ENCODE measurements at regions not wholly inside any gene's neighbourhood (a gene's known extent, or its start where the extent isn't known, plus 50 kb on each side); places are given as distances from the start of the nearest gene placed in this dataset.

GRCh38 chr16:59612094-59612493 lies 878.0 kb upstream of the GOT2 start (continued):
- TF ChIP-seq RNF219 (CRISPR knock-in tag; IDR thresholded peaks at IDR 0.05) (no peak), ZNF160 (CRISPR knock-in tag; IDR thresholded peaks at IDR 0.05) (no peak), ZNF782 (CRISPR knock-in tag; IDR thresholded peaks at IDR 0.05; ENCODE audit: borderline replicate concordance) (no peak), KDM5A (IDR thresholded peaks at IDR 0.05; ENCODE audit: borderline replicate concordance, low read length) (no peak), SIN3B (IDR thresholded peaks at IDR 0.05; ENCODE audit: low read length) (no peak), ZNF263 (CRISPR knock-in tag; IDR thresholded peaks at IDR 0.05) (no peak), YEATS4 (CRISPR knock-in tag; IDR thresholded peaks at IDR 0.05; ENCODE audit: borderline replicate concordance) (no peak)

GRCh38 chr16:59611556-59611955 lies 877.4 kb upstream of the GOT2 start:
- no peak overlapping the region for H3K4me2 ChIP-seq (ENCODE audit: low read depth, low read length)

More at GRCh38 chr16:59611556-59611955, 877.4 kb upstream of the GOT2 start:
- no peak for ATAC-seq
- Histone ChIP-seq H3K79me2 (ENCODE audit: insufficient read depth, low read length) (no peaks in the 10 kb centered on the region), H3K9me3 (ENCODE audit: low read length) (peaks cover 44% of the 10 kb centered on the region), H3K4me3 (replicated peaks in 1 of 3; ENCODE audit: insufficient read depth in 1 of 3, low read depth in 2 of 3, low read length in 3 of 3) (no peak overlapping the region), H3K4me1 (ENCODE audit: insufficient read depth, low read length) (no peaks in the 10 kb centered on the region), H3K36me3 (replicated peaks in 1 of 2; ENCODE audit: control insufficient read depth in 1 of 2, insufficient read depth in 2 of 2, low read length in 2 of 2) (no peaks in the 10 kb centered on the region), H3K9ac (ENCODE audit: insufficient read depth, low read depth, low read length) (no peak overlapping the region), H3K27ac (ENCODE audit: extremely low read length, insufficient read depth, low read length) (no peak overlapping the region), H2AFZ (ENCODE audit: low read length) (no peak overlapping the region), H3K27me3 (ENCODE audit: control insufficient read depth in 1 of 2, insufficient read depth in 2 of 2, low read length in 2 of 2) (no peaks in the 10 kb centered on the region), H4K20me1 (ENCODE audit: insufficient read depth, low read length) (no peaks in the 10 kb centered on the region)
- no peak for TF ChIP-seq ZNF282 (IDR thresholded peaks at IDR 0.05; ENCODE audit: partially characterized antibody)
- no peak for TF ChIP-seq RAD51 (IDR thresholded peaks at IDR 0.05; ENCODE audit: borderline replicate concordance)
- TF ChIP-seq KLF15 (CRISPR knock-in tag; IDR thresholded peaks at IDR 0.05; ENCODE audit: borderline replicate concordance), result no peak
- no peak for TF ChIP-seq KDM4B (CRISPR knock-in tag; IDR thresholded peaks at IDR 0.05)
- TF ChIP-seq ELK4 (CRISPR knock-in tag; IDR thresholded peaks at IDR 0.05; ENCODE audit: borderline replicate concordance), result no peak
- TF ChIP-seq ZNF776 (CRISPR knock-in tag; IDR thresholded peaks at IDR 0.05), result no peak
- TF ChIP-seq KMT2A (CRISPR knock-in tag; IDR thresholded peaks at IDR 0.05), result no peak
- no peak for TF ChIP-seq AGO2 (optimal IDR thresholded peaks at IDR 0.05; ENCODE audit: low read depth, low read length)
- no peak for TF ChIP-seq DR1 (CRISPR knock-in tag; IDR thresholded peaks at IDR 0.05)
- TF ChIP-seq RBM39 (IDR thresholded peaks at IDR 0.05; ENCODE audit: low read depth, low read length, poor library complexity, severe bottlenecking), result no peak
- no peak for TF ChIP-seq IRF9 (CRISPR knock-in tag; IDR thresholded peaks at IDR 0.05; ENCODE audit: borderline replicate concordance)
- no peak for TF ChIP-seq ZFP36L2 (CRISPR knock-in tag; IDR thresholded peaks at IDR 0.05)
- no peak for TF ChIP-seq MAFG (CRISPR knock-in tag; IDR thresholded peaks at IDR 0.05)
- ChIA-PET CTCF (ENCODE audit: low intra/inter-chr PET ratio, low total read pairs) (no interaction called here), POLR2A (no interaction called here)
- FAIRE-seq, result no peak
- intact Hi-C loops (cut with micrococcal nuclease; ENCODE audit: unreplicated experiment) (no loop called here), in situ Hi-C loops (cut with HindIII; ENCODE audit: extremely low pct_ligation_motif_present, low pct_unique_long_range_greater_than_20kb) (no loop called here)
- BruUV-seq (replicated peaks), result no TSS peak
- DNase-seq (ENCODE audit: low spot score), result no peak
- 0% methylated on average over 3 of the region's 3 CpGs for WGBS (ENCODE audit: low lambda C conversion rate)

Data from HepG2 (cell line).